ENCODE measurements at regions not wholly inside any gene's neighbourhood (a gene's known extent, or its start where the extent isn't known, plus 50 kb on each side); places are given as distances from the start of the nearest gene placed in this dataset.
A peak's percentile ranks its signal among the peaks of the same experiment; 100 is the strongest.

DNA sequence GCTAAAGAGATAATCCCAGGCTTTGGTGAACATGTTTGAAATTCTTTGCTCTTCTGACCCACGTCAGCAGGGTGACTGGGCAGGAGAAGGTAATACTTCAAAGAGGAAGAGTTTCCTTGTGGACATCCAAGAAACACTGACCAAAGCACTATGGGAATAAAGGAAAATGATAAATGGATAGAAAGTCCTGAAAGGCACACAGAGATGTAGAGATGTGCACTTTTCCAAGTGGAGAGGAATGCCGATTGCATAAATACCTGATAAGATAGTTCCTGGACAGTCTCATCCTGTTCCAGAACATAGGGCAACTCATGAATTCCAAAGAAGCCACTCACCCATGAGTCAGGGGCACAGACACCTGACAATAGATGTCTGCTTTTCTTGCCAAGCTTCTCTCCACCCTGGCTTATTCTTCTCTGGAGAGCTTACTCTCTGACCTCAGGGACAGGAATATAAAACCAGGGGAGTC, 191.3 kb upstream of the FOXA2 start (continued):
- TF ChIP-seq, protein P1, sequence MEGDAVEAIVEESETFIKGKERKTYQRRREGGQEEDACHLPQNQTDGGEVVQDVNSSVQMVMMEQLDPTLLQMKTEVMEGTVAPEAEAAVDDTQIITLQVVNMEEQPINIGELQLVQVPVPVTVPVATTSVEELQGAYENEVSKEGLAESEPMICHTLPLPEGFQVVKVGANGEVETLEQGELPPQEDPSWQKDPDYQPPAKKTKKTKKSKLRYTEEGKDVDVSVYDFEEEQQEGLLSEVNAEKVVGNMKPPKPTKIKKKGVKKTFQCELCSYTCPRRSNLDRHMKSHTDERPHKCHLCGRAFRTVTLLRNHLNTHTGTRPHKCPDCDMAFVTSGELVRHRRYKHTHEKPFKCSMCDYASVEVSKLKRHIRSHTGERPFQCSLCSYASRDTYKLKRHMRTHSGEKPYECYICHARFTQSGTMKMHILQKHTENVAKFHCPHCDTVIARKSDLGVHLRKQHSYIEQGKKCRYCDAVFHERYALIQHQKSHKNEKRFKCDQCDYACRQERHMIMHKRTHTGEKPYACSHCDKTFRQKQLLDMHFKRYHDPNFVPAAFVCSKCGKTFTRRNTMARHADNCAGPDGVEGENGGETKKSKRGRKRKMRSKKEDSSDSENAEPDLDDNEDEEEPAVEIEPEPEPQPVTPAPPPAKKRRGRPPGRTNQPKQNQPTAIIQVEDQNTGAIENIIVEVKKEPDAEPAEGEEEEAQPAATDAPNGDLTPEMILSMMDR (IDR thresholded peaks at IDR 0.05) = no peak
- TF ChIP-seq TP53 (CRISPR knock-in tag; IDR thresholded peaks at IDR 0.05) = no peak
- TF ChIP-seq RAD21 (conservative IDR thresholded peaks at IDR 0.05 in 1 of 2, IDR thresholded peaks at IDR 0.05 in 1 of 2) = peak; percentile 49 to 85
- TF ChIP-seq ZSCAN20 (CRISPR knock-in tag; IDR thresholded peaks at IDR 0.05) = no peak
- TF ChIP-seq NR3C1 (IDR thresholded peaks at IDR 0.05) = peak; percentile 71; the same call in 1 of the 3 replicates
- TF ChIP-seq RFX5 (IDR thresholded peaks at IDR 0.05) = no peak
- no peak for TF ChIP-seq MAZ (IDR thresholded peaks at IDR 0.05; ENCODE audit: borderline replicate concordance, low read depth, low read length)
- 0 out of 2 replicates have a peak, but pooled peaks have one; percentile 10 for TF ChIP-seq USF2 (IDR thresholded peaks at IDR 0.05)
- no peak for TF ChIP-seq FOXS1 (CRISPR knock-in tag; IDR thresholded peaks at IDR 0.05)
- TF ChIP-seq, protein P2, sequence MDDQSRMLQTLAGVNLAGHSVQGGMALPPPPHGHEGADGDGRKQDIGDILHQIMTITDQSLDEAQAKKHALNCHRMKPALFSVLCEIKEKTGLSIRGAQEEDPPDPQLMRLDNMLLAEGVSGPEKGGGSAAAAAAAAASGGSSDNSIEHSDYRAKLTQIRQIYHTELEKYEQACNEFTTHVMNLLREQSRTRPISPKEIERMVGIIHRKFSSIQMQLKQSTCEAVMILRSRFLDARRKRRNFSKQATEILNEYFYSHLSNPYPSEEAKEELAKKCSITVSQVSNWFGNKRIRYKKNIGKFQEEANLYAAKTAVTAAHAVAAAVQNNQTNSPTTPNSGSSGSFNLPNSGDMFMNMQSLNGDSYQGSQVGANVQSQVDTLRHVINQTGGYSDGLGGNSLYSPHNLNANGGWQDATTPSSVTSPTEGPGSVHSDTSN (IDR thresholded peaks at IDR 0.05) = peak; percentile 60; the same call in 1 of the 2 replicates
- TF ChIP-seq CHD4 (IDR thresholded peaks at IDR 0.05; ENCODE audit: borderline replicate concordance) = no peak
- TF ChIP-seq CHD2 (IDR thresholded peaks at IDR 0.05; ENCODE audit: low read length, partially characterized antibody) = peak; percentile 14
- no peak for TF ChIP-seq NPAS2 (CRISPR knock-in tag; IDR thresholded peaks at IDR 0.05; ENCODE audit: borderline replicate concordance)
- TF ChIP-seq CEBPB (IDR thresholded peaks at IDR 0.05) = peak; percentile 94 to 97
- peak; percentile 86 for TF ChIP-seq MAFK (IDR thresholded peaks at IDR 0.05; ENCODE audit: partially characterized antibody)
- TF ChIP-seq POLR2A (IDR thresholded peaks at IDR 0.05; ENCODE audit: low read length) = no peak
- no peak for TF ChIP-seq HDAC2 (IDR thresholded peaks at IDR 0.05)
- no peak for TF ChIP-seq KDM5A (IDR thresholded peaks at IDR 0.05)
- TF ChIP-seq BHLHE40 (IDR thresholded peaks at IDR 0.05; ENCODE audit: low read depth, low read length) = no peak
- no peak for TF ChIP-seq HOXA7 (CRISPR knock-in tag; IDR thresholded peaks at IDR 0.05)
- TF ChIP-seq ZNF302 (CRISPR knock-in tag; IDR thresholded peaks at IDR 0.05) = no peak
- TF ChIP-seq FOSL2 (IDR thresholded peaks at IDR 0.05) = peak; percentile 100
- TF ChIP-seq FOSL2 (CRISPR knock-in tag; IDR thresholded peaks at IDR 0.05) = peak; percentile 98
- TF ChIP-seq PHF8 (IDR thresholded peaks at IDR 0.05; ENCODE audit: borderline replicate concordance, low read depth) = no peak
- TF ChIP-seq POLR2AphosphoS2 (conservative IDR thresholded peaks at IDR 0.05; ENCODE audit: low read length) = no peak
- no peak for TF ChIP-seq CBX8 (IDR thresholded peaks at IDR 0.05)
- TF ChIP-seq NFE2L2 (conservative IDR thresholded peaks at IDR 0.05; ENCODE audit: low read length) = no peak
- TF ChIP-seq ZC3H11A (IDR thresholded peaks at IDR 0.05) = no peak
- no peak for TF ChIP-seq TFCP2L1 (CRISPR knock-in tag; IDR thresholded peaks at IDR 0.05)
- peak; percentile 98; the same call in 2 of the 3 replicates for TF ChIP-seq BCL3 (IDR thresholded peaks at IDR 0.05)
- TF ChIP-seq JUNB (IDR thresholded peaks at IDR 0.05) = peak; percentile 100
- no peak for TF ChIP-seq REST (IDR thresholded peaks at IDR 0.05)
- TF ChIP-seq SMC3 (IDR thresholded peaks at IDR 0.05) = peak; percentile 76
- no peak; the same call in 1 of the 2 replicates for TF ChIP-seq ATOH8 (CRISPR knock-in tag; IDR thresholded peaks at IDR 0.05; ENCODE audit: low read depth)
- no peak; the same call in 1 of the 2 replicates for TF ChIP-seq E2F6 (IDR thresholded peaks at IDR 0.05; ENCODE audit: borderline replicate concordance, low read depth)
- TF ChIP-seq RCOR1 (IDR thresholded peaks at IDR 0.05; ENCODE audit: low read depth, low read length) = no peak
